HUES64 (cell line): ENCODE measurements at regions not wholly inside any gene's neighbourhood (a gene's known extent, or its start where the extent isn't known, plus 50 kb on each side); places are given as distances from the start of the nearest gene placed in this dataset.
"Not testable (repeated sequence)": the region's sequence is repeated elsewhere in the genome, so short reads cannot be mapped to it uniquely, and the experiment has no call there.

Experiments
- H3K27ac ChIP-seq: 2 replicates; pipeline ENCODE4 v1.7.0; 2013; ENCODE audit warnings: low read depth, low read length, inconsistent platforms
- H3K27me3 ChIP-seq: 2 replicates; pipeline ENCODE4 v1.6.1; 2013; ENCODE audit warnings: mild to moderate bottlenecking, low read length; ENCODE audit not compliant: insufficient read depth
- H3K36me3 ChIP-seq: 2 replicates; pipeline ENCODE4 v1.6.1; 2013; ENCODE audit warnings: mild to moderate bottlenecking, low read length; ENCODE audit not compliant: insufficient read depth
- H3K4me1 ChIP-seq: 2 replicates; pipeline ENCODE4 v1.6.1; 2013; ENCODE audit warnings: mild to moderate bottlenecking, low read length, moderate library complexity; ENCODE audit not compliant: insufficient read depth
- H3K4me3 ChIP-seq: 2 replicates; pipeline ENCODE4 v1.5.1; 2013; ENCODE audit warnings: mild to moderate bottlenecking, low read length, moderate library complexity
- H3K9ac ChIP-seq: 2 replicates; pipeline ENCODE4 v1.6.1; 2013; ENCODE audit warnings: mild to moderate bottlenecking, low read depth, low read length
- H3K9me3 ChIP-seq: 2 replicates; pipeline ENCODE4 v1.6.1; 2013; ENCODE audit warnings: low read depth, low read length; ENCODE audit not compliant: insufficient read depth
- WGBS: fragments of 150-250, 120-280 bp; methylation state at CpG from one replicate; pipeline ENCODE4 v1.1.7; 2013; ENCODE audit warnings: missing lambda C conversion rate; 5-methylcytosine and 5-hydroxymethylcytosine counted together

GRCh38 chr4:10240691-10241090 is 124.1 kb upstream of the WDR1 start:
- Histone ChIP-seq H3K27ac (no peak overlapping the region), H3K27me3 (no peaks in the 10 kb centered on the region), H3K9me3 (no peaks in the 10 kb centered on the region), H3K9ac (no peak overlapping the region), H3K36me3 (no peaks in the 10 kb centered on the region), H3K4me1 (no peaks in the 10 kb centered on the region), H3K4me3 (no peak overlapping the region)
- 0% methylated on average over 1 of the region's 1 CpG for WGBS

GRCh38 chr4:10239982-10240654 is 123.5 kb upstream of the WDR1 start:
- Histone ChIP-seq H3K27ac (no peak overlapping the region), H3K9me3 (no peaks in the 10 kb centered on the region), H3K4me1 (no peaks in the 10 kb centered on the region), H3K4me3 (no peak overlapping the region), H3K9ac (no peak overlapping the region), H3K36me3 (no peaks in the 10 kb centered on the region), H3K27me3 (no peaks in the 10 kb centered on the region)
- 93% methylated on average over 7 of the region's 7 CpGs for WGBS

- no peak overlapping the region for H3K27ac ChIP-seq
- no peak overlapping the region for H3K9ac ChIP-seq
- H3K27me3 ChIP-seq = no peaks in the 10 kb centered on the region
- no peak overlapping the region for H3K4me3 ChIP-seq
- H3K9me3 ChIP-seq = no peaks in the 10 kb centered on the region
- H3K36me3 ChIP-seq = no peaks in the 10 kb centered on the region
- no peaks in the 10 kb centered on the region for H3K4me1 ChIP-seq
- WGBS = 74% methylated on average over 1 of the region's 1 CpG
These were observed 120.5 kb upstream of the WDR1 start for GRCh38 chr4:10237131-10237530.

GRCh38 chr4:10232114-10232513 is 115.5 kb upstream of the WDR1 start:
- H3K4me3 ChIP-seq = no peak overlapping the region
- H3K9me3 ChIP-seq = no peaks in the 10 kb centered on the region
- H3K9ac ChIP-seq = no peak overlapping the region
- 86% methylated on average over 4 of the region's 4 CpGs for WGBS
- no peaks in the 10 kb centered on the region for H3K4me1 ChIP-seq
- no peak overlapping the region for H3K27ac ChIP-seq
- no peaks in the 10 kb centered on the region for H3K27me3 ChIP-seq
- no peaks in the 10 kb centered on the region for H3K36me3 ChIP-seq

DNA sequence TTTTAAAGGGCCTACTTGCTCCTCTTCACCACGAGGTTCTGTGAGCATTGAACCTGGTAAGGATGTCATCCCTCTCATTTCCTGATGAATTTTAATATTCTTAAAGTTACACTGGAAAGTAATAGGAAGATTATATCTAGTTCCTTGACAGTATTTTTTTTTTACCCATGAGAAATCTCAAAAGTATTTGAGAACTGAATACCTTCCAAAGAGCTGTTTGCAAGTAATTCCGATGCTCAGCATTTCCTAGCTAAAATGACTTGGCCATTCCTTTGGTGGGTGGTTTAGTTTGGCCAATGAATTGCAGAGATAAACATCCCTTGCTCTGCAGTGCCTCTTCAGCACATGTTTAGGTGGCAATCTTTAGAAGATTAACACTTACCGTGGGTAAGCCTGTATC is 110.2 kb upstream of the WDR1 start:
- H3K9me3 ChIP-seq = no peaks in the 10 kb centered on the region
- H3K27ac ChIP-seq = no peak overlapping the region
- 100% methylated on average over 2 of the region's 3 CpGs for WGBS
- H3K36me3 ChIP-seq = no peaks in the 10 kb centered on the region
- no peaks in the 10 kb centered on the region for H3K4me1 ChIP-seq
- no peak overlapping the region for H3K4me3 ChIP-seq
- H3K9ac ChIP-seq = no peak overlapping the region
- H3K27me3 ChIP-seq = no peaks in the 10 kb centered on the region

DNA sequence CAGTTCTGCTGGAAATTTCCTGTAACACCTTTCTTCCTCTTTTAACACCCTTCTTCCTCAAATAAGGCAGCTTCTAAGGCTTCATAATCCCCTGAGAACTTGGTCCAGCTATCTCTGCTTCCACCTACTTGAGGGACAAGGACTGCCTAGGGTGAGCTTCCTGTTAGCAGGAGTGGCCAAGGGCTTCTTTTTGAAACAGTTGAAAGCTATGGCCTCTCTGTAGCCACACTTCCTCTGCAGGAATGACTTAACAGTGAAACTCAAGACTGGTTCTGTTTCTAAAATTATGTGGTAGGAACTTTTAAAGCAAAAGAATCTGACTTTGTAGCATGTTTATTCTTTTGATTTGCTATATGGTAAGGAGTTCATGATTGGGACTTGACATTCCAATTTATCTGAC is 108.5 kb upstream of the WDR1 start:
- Histone ChIP-seq H3K27me3 (no peaks in the 10 kb centered on the region), H3K4me3 (no peak overlapping the region), H3K9me3 (no peaks in the 10 kb centered on the region), H3K9ac (no peak overlapping the region), H3K36me3 (no peaks in the 10 kb centered on the region), H3K4me1 (no peaks in the 10 kb centered on the region), H3K27ac (no peak overlapping the region)

GRCh38 chr4:10223782-10224181 is 107.2 kb upstream of the WDR1 start:
- WGBS = 93% methylated on average over 2 of the region's 3 CpGs
- no peak overlapping the region for H3K27ac ChIP-seq
- no peaks in the 10 kb centered on the region for H3K27me3 ChIP-seq
- no peaks in the 10 kb centered on the region for H3K36me3 ChIP-seq
- H3K9ac ChIP-seq = no peak overlapping the region
- no peaks in the 10 kb centered on the region for H3K9me3 ChIP-seq
- H3K4me3 ChIP-seq = no peak overlapping the region
- H3K4me1 ChIP-seq = no peaks in the 10 kb centered on the region

- not testable (repeated sequence) for H3K9me3 ChIP-seq
These were observed 96.9 kb upstream of the WDR1 start for GRCh38 chr4:10213481-10213880.

DNA sequence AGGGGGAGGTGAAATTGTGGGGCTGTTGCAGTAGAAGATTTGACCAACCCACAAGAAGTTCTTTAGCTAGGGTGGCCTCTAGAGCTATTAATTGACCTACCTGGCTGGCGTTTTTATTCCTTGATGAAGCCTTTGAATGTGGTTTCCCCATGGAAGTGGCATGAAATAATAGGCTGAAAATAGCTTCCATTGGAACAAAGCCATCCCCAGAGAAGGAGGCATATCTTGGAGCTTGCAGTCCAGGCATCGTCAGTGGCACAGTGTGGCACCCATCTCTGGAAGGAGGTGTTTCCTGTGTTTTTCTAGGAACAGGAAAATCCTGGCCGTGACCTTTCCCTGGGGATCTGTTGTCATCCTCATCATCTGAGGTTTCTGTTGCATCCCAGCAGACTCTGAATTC is 96.3 kb upstream of the WDR1 start:
- WGBS = 78% methylated on average over 3 of the region's 3 CpGs
- Histone ChIP-seq H3K4me3 (no peak overlapping the region), H3K9ac (no peak overlapping the region), H3K4me1 (no peaks in the 10 kb centered on the region), H3K27ac (no peak overlapping the region), H3K9me3 (no peaks in the 10 kb centered on the region), H3K27me3 (no peaks in the 10 kb centered on the region), H3K36me3 (no peaks in the 10 kb centered on the region)

More at GRCh38 chr4:10213481-10213880, 96.9 kb upstream of the WDR1 start:
- H3K36me3 ChIP-seq, H3K27ac ChIP-seq, H3K27me3 ChIP-seq, H3K9ac ChIP-seq, H3K4me3 ChIP-seq, H3K4me1 ChIP-seq: not testable (repeated sequence)
- WGBS = 95% methylated on average over 3 of the region's 3 CpGs

- Histone ChIP-seq H3K4me3 (no peak overlapping the region), H3K27me3 (no peaks in the 10 kb centered on the region), H3K4me1 (no peaks in the 10 kb centered on the region), H3K9me3 (no peaks in the 10 kb centered on the region), H3K36me3 (no peaks in the 10 kb centered on the region), H3K27ac (no peak overlapping the region), H3K9ac (no peak overlapping the region)
- 76% methylated on average over 1 of the region's 2 CpGs for WGBS
These were observed 95.8 kb upstream of the WDR1 start for GRCh38 chr4:10212400-10212799.

DNA sequence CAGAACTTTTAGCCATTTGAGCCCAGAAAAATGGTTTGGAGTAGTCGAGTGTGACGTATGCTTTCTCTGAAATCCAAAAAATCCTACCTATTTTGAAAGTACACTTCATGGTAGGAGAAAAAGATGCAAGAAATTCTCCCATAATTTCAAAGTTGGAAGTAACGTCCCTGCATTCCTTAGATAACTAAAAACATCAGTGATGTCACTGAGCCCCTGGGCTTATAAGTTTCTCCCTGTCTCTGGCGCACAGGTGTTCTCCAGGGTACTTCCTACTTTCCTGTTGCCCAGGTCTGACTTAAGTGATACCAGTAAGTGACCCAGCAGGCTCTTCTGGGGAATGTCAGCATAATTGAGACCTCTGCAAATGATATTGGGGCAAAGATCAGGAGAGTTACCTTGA is 90.5 kb upstream of the WDR1 start:
- Histone ChIP-seq H3K4me3 (no peak overlapping the region), H3K9ac (no peak overlapping the region), H3K9me3 (no peaks in the 10 kb centered on the region), H3K4me1 (no peaks in the 10 kb centered on the region), H3K27me3 (no peaks in the 10 kb centered on the region), H3K27ac (no peak overlapping the region), H3K36me3 (no peaks in the 10 kb centered on the region)
- 87% methylated on average over 2 of the region's 4 CpGs for WGBS

- no peaks in the 10 kb centered on the region for H3K36me3 ChIP-seq
- no peaks in the 10 kb centered on the region for H3K4me1 ChIP-seq
- no peak overlapping the region for H3K4me3 ChIP-seq
- no peak overlapping the region for H3K27ac ChIP-seq
- H3K27me3 ChIP-seq = no peaks in the 10 kb centered on the region
- 86% methylated on average over 1 of the region's 1 CpG for WGBS
- H3K9me3 ChIP-seq = no peaks in the 10 kb centered on the region
- no peak overlapping the region for H3K9ac ChIP-seq
These were observed 88.6 kb upstream of the WDR1 start for GRCh38 chr4:10205223-10205622.
